ENCODE measurements at regions not wholly inside any gene's neighbourhood (a gene's known extent, or its start where the extent isn't known, plus 50 kb on each side); places are given as distances from the start of the nearest gene placed in this dataset.
"Not testable (repeated sequence)": the region's sequence is repeated elsewhere in the genome, so short reads cannot be mapped to it uniquely, and the experiment has no call there.

DNA sequence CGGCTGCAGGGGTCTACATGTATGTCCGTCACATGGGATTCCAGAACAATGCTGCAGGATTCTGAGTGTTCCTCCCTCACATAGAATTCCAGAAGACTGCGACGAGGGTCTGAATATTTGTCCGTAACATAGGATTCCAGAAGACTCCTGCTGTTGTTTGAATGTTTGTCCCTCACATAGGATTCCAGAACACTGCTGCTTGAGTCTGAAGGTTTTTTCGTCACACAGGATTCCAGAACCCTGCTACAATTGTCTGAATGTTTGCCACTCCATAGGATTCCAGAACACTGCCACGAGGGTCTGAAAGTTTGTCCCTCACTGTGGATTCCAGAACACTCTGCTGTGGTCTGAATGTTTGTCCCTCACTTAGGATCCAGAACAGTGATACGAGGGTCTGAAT is 217.5 kb downstream of the FOXD4L6 start:
- H3K4ac ChIP-seq (ENCODE audit: low read depth, low read length); H3K23ac ChIP-seq (ENCODE audit: low read length); H3K79me2 ChIP-seq (ENCODE audit: control insufficient read depth, insufficient read depth, low read length, poor library complexity); H3K4me3 ChIP-seq (ENCODE audit: low read depth, low read length); H2AK5ac ChIP-seq (ENCODE audit: low read length); H2AFZ ChIP-seq (ENCODE audit: insufficient read depth, low read length, poor library complexity); DNase-seq; H2BK5ac ChIP-seq (ENCODE audit: low read depth, low read length, poor library complexity); H3K79me1 ChIP-seq (ENCODE audit: low read length); H4K12ac ChIP-seq (ENCODE audit: low read depth, low read length); H4K91ac ChIP-seq (ENCODE audit: low read depth, low read length); H3K14ac ChIP-seq (ENCODE audit: low read length); H2BK120ac ChIP-seq (ENCODE audit: insufficient read depth, low read length, poor library complexity); H4K8ac ChIP-seq (ENCODE audit: low read depth, low read length); H3K27me3 ChIP-seq (ENCODE audit: insufficient read depth, low read length); H3K4me1 ChIP-seq (ENCODE audit: control insufficient read depth in 1 of 2, insufficient read depth in 2 of 2, low read length in 2 of 2); H3K36me3 ChIP-seq (ENCODE audit: control insufficient read depth in 1 of 2, insufficient read depth in 2 of 2, low read length in 2 of 2); H3K4me2 ChIP-seq (ENCODE audit: low read length); H3K18ac ChIP-seq (ENCODE audit: low read length); H3K27ac ChIP-seq (ENCODE audit: low read depth, low read length); H2BK12ac ChIP-seq (ENCODE audit: low read length); H3K9ac ChIP-seq (ENCODE audit: low read length): not testable (repeated sequence)
- peaks cover 37% of the 10 kb centered on the region for H3K9me3 ChIP-seq (ENCODE audit: insufficient read depth, low read depth, low read length)
- no CpG with 5 or more reads among the region's 8 CpGs for WGBS (ENCODE audit: extremely low coverage, insufficient coverage, insufficient read length)

DNA sequence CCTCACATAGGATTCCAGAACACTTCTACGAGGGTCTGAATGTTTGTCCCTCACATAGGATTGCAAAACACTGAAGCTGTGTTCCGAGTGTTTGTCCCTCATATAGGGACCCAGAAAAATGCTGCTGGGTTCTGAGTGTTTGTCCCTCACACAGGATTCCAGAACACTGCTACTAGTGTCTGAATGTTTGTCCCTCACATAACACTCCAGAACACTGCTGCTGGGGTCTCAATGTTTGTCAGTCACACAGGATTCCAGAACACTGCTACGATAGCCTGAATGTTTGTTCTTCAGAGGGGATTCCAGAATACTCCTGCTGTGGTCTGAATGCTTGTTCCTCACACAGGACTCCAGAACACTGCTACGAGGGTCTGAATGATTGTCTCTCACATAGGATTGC is 218.7 kb downstream of the FOXD4L6 start:
- H3K4me2 ChIP-seq (ENCODE audit: low read length): no peak overlapping the region
- H3K36me3 ChIP-seq (ENCODE audit: control insufficient read depth in 1 of 2, insufficient read depth in 2 of 2, low read length in 2 of 2): no peaks in the 10 kb centered on the region
- H3K27me3 ChIP-seq (ENCODE audit: insufficient read depth, low read length): no peaks in the 10 kb centered on the region
- no CpG with 5 or more reads among the region's 4 CpGs for WGBS (ENCODE audit: extremely low coverage, insufficient coverage, insufficient read length)
- H3K14ac ChIP-seq (ENCODE audit: low read length): no peak overlapping the region
- H4K91ac ChIP-seq (ENCODE audit: low read depth, low read length): no peak overlapping the region
- H3K9me3 ChIP-seq (ENCODE audit: insufficient read depth, low read depth, low read length): peaks cover 30% of the 10 kb centered on the region
- H3K9ac ChIP-seq (ENCODE audit: low read length): no peak overlapping the region
- no peaks in the 10 kb centered on the region for H3K4me1 ChIP-seq (ENCODE audit: control insufficient read depth in 1 of 2, insufficient read depth in 2 of 2, low read length in 2 of 2)
- H3K79me2 ChIP-seq (ENCODE audit: control insufficient read depth, insufficient read depth, low read length, poor library complexity): no peaks in the 10 kb centered on the region
- no peak overlapping the region for H2AK5ac ChIP-seq (ENCODE audit: low read length)
- H2BK120ac ChIP-seq (ENCODE audit: insufficient read depth, low read length, poor library complexity): no peak overlapping the region
- H3K23ac ChIP-seq (ENCODE audit: low read length): no peak overlapping the region
- H4K8ac ChIP-seq (ENCODE audit: low read depth, low read length): no peak overlapping the region
- no peak overlapping the region for H3K18ac ChIP-seq (ENCODE audit: low read length)
- H2BK12ac ChIP-seq (ENCODE audit: low read length): no peak overlapping the region
- H3K4me3 ChIP-seq (ENCODE audit: low read depth, low read length): no peak overlapping the region
- no peak overlapping the region for H3K27ac ChIP-seq (ENCODE audit: low read depth, low read length)
- no peak for DNase-seq
- no peak overlapping the region for H3K4ac ChIP-seq (ENCODE audit: low read depth, low read length)
- no peaks in the 10 kb centered on the region for H3K79me1 ChIP-seq (ENCODE audit: low read length)
- no peak overlapping the region for H4K12ac ChIP-seq (ENCODE audit: low read depth, low read length)
- no peak overlapping the region for H2AFZ ChIP-seq (ENCODE audit: insufficient read depth, low read length, poor library complexity)
- H2BK5ac ChIP-seq (ENCODE audit: low read depth, low read length, poor library complexity): no peak overlapping the region

DNA sequence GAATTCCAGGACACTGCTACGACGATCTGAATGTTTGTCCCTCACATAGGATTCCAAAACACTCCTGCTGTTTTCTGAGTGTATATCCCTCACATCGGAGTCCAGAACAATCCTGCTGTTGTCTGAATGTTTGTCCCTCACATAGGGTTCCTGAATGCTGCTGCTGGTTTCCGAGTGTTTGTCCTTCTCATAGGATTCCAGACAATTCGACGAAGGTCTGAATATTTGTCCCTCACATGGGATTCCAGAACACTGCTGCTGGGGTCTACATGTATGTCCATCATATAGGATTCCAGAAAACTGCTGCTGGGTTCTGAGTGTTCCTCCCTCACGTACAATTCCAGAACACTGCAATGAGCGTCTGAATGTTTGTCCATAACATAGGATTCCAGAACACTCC is 219.4 kb downstream of the FOXD4L6 start:
- WGBS (ENCODE audit: extremely low coverage, insufficient coverage, insufficient read length): no CpG with 5 or more reads among the region's 8 CpGs
- not testable (repeated sequence) for H3K9ac ChIP-seq (ENCODE audit: low read length); H3K27ac ChIP-seq (ENCODE audit: low read depth, low read length)

DNA sequence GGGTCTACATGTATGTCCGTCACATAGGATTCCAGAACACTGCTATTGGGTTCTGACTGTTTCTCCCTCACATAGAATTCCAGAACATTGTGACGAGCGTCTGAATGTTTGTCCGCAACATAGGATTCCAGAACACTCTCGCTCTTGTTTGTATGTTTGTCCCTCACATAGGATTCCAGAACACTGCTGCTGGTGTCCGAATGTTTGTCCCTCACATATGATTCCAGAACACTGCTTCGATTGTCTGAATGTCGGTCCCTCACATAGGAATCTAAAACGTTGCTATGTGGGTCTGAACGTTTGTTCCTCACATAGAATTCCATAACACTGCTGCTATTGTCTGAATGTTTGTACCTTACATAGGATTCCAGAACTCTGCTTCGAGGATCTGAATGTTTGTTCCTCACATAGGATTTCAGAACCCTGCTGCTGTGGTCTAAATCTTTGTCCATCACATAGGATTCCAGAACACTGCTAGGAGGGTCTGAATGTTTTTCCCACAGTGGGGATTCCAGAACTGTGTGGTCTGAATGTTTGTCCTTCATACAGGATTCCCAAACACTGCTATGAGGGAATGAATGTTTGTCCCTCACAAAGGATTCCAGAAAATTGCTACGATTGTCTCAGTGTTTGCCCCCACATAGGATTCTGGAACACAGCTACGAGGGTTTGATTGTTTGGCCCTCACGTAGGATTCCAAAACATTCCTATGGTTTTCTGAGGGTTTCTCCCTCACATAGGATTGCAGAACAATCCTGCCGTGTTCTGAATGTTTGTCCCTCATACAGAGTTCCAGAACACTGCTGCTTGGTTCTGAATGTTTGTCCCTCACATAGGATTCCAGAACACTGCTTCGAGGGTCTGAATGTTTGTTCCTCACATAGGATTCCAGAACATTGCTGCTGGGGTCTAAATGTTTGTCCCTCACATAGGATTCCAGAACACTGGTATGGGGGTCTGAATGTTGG is 220.5 kb downstream of the FOXD4L6 start:
- no CpG with 5 or more reads among the region's 16 CpGs for WGBS (ENCODE audit: extremely low coverage, insufficient coverage, insufficient read length)
- no peak overlapping the region for H3K27ac ChIP-seq (ENCODE audit: low read depth, low read length)
- H3K4me2 ChIP-seq (ENCODE audit: low read length): no peak overlapping the region
- no peaks in the 10 kb centered on the region for H3K27me3 ChIP-seq (ENCODE audit: insufficient read depth, low read length)
- no peak overlapping the region for H2AFZ ChIP-seq (ENCODE audit: insufficient read depth, low read length, poor library complexity)
- no peak overlapping the region for H3K4me3 ChIP-seq (ENCODE audit: low read depth, low read length)
- H3K79me2 ChIP-seq (ENCODE audit: control insufficient read depth, insufficient read depth, low read length, poor library complexity): no peaks in the 10 kb centered on the region
- H3K14ac ChIP-seq (ENCODE audit: low read length): no peak overlapping the region
- no peak overlapping the region for H2AK5ac ChIP-seq (ENCODE audit: low read length)
- no peaks in the 10 kb centered on the region for H3K4me1 ChIP-seq (ENCODE audit: control insufficient read depth in 1 of 2, insufficient read depth in 2 of 2, low read length in 2 of 2)
- DNase-seq: no peak
- no peak overlapping the region for H4K91ac ChIP-seq (ENCODE audit: low read depth, low read length)
- H3K23ac ChIP-seq (ENCODE audit: low read length): no peak overlapping the region
- H2BK120ac ChIP-seq (ENCODE audit: insufficient read depth, low read length, poor library complexity): no peak overlapping the region
- H3K18ac ChIP-seq (ENCODE audit: low read length): no peak overlapping the region
- H3K9ac ChIP-seq (ENCODE audit: low read length): no peak overlapping the region
- H3K36me3 ChIP-seq (ENCODE audit: control insufficient read depth in 1 of 2, insufficient read depth in 2 of 2, low read length in 2 of 2): no peaks in the 10 kb centered on the region
- H4K12ac ChIP-seq (ENCODE audit: low read depth, low read length): no peak overlapping the region
- H2BK5ac ChIP-seq (ENCODE audit: low read depth, low read length, poor library complexity): no peak overlapping the region
- peaks cover 23% of the 10 kb centered on the region for H3K9me3 ChIP-seq (ENCODE audit: insufficient read depth, low read depth, low read length)
- no peaks in the 10 kb centered on the region for H3K79me1 ChIP-seq (ENCODE audit: low read length)
- H4K8ac ChIP-seq (ENCODE audit: low read depth, low read length): no peak overlapping the region
- no peak overlapping the region for H2BK12ac ChIP-seq (ENCODE audit: low read length)
- no peak overlapping the region for H3K4ac ChIP-seq (ENCODE audit: low read depth, low read length)

More for the DNA sequence above, 219.4 kb downstream of the FOXD4L6 start:
- not testable (repeated sequence) for H3K27me3 ChIP-seq (ENCODE audit: insufficient read depth, low read length); H2BK120ac ChIP-seq (ENCODE audit: insufficient read depth, low read length, poor library complexity); H2AK5ac ChIP-seq (ENCODE audit: low read length); H3K14ac ChIP-seq (ENCODE audit: low read length); H4K12ac ChIP-seq (ENCODE audit: low read depth, low read length); H4K91ac ChIP-seq (ENCODE audit: low read depth, low read length); H3K4me3 ChIP-seq (ENCODE audit: low read depth, low read length); H3K23ac ChIP-seq (ENCODE audit: low read length); H2BK12ac ChIP-seq (ENCODE audit: low read length); H3K4me2 ChIP-seq (ENCODE audit: low read length); H3K79me2 ChIP-seq (ENCODE audit: control insufficient read depth, insufficient read depth, low read length, poor library complexity); H4K8ac ChIP-seq (ENCODE audit: low read depth, low read length); H2BK5ac ChIP-seq (ENCODE audit: low read depth, low read length, poor library complexity); H3K4me1 ChIP-seq (ENCODE audit: control insufficient read depth in 1 of 2, insufficient read depth in 2 of 2, low read length in 2 of 2); H2AFZ ChIP-seq (ENCODE audit: insufficient read depth, low read length, poor library complexity); H3K79me1 ChIP-seq (ENCODE audit: low read length); H3K36me3 ChIP-seq (ENCODE audit: control insufficient read depth in 1 of 2, insufficient read depth in 2 of 2, low read length in 2 of 2); DNase-seq; H3K4ac ChIP-seq (ENCODE audit: low read depth, low read length); H3K18ac ChIP-seq (ENCODE audit: low read length)
- H3K9me3 ChIP-seq (ENCODE audit: insufficient read depth, low read depth, low read length): peaks cover 27% of the 10 kb centered on the region
